ENCODE measurements at regions not wholly inside any gene's neighbourhood (a gene's known extent, or its start where the extent isn't known, plus 50 kb on each side); places are given as distances from the start of the nearest gene placed in this dataset.

- TF ChIP-seq CHD4 (IDR thresholded peaks at IDR 0.05; ENCODE audit: borderline replicate concordance) (no peak), HDAC2 (IDR thresholded peaks at IDR 0.05) (no peak), MAX (IDR thresholded peaks at IDR 0.05) (no peak)
Observed at GRCh38 chr5:118478852-118479251, 509.5 kb downstream of the DTWD2 start (continued).

GRCh38 chr5:118468085-118468484, 520.3 kb downstream of the DTWD2 start:
- ATAC-seq = no peak
- no peak for FAIRE-seq
- Histone ChIP-seq H3K4me1 (no peaks in the 10 kb centered on the region), H3K9me3 (no peaks in the 10 kb centered on the region), H3K27ac (no peak overlapping the region), H3K4me3 (no peak overlapping the region), H3K4me2 (no peak overlapping the region)
- ChIA-PET CTCF (no interaction called here), POLR2A (no interaction called here)
- DNase-seq (ENCODE audit: low read depth in 1 of 2, low spot score in 1 of 2) = no peak
- TF ChIP-seq TFCP2L1 (CRISPR knock-in tag; IDR thresholded peaks at IDR 0.05) (no peak), ZSCAN20 (CRISPR knock-in tag; IDR thresholded peaks at IDR 0.05) (no peak), HOXA7 (CRISPR knock-in tag; IDR thresholded peaks at IDR 0.05) (no peak)

GRCh38 chr5:118467103-118467502, 521.2 kb downstream of the DTWD2 start:
- CTCF ChIA-PET = no interaction called here
- no peak overlapping the region for H3K27ac ChIP-seq
- no peaks in the 10 kb centered on the region for H3K4me1 ChIP-seq
- DNase-seq (ENCODE audit: low read depth in 1 of 2, low spot score in 1 of 2) (no peak), ATAC-seq (no peak), FAIRE-seq (no peak)
- no peak overlapping the region for H3K4me3 ChIP-seq
- TF ChIP-seq BCL3 (IDR thresholded peaks at IDR 0.05) = no peak
- TF ChIP-seq RAD21 (conservative IDR thresholded peaks at IDR 0.05 in 1 of 2, IDR thresholded peaks at IDR 0.05 in 1 of 2) = no peak
- no peak for TF ChIP-seq REST (IDR thresholded peaks at IDR 0.05)
- TF ChIP-seq BHLHE40 (IDR thresholded peaks at IDR 0.05; ENCODE audit: low read depth, low read length) = no peak
- TF ChIP-seq CBX2 (IDR thresholded peaks at IDR 0.05; ENCODE audit: borderline replicate concordance, low read depth) = no peak
- TF ChIP-seq HOXA7 (CRISPR knock-in tag; IDR thresholded peaks at IDR 0.05) = no peak
- TF ChIP-seq MAFK (IDR thresholded peaks at IDR 0.05; ENCODE audit: partially characterized antibody) = no peak
- TF ChIP-seq TP53 (CRISPR knock-in tag; IDR thresholded peaks at IDR 0.05) = no peak
- TF ChIP-seq PBX3 (IDR thresholded peaks at IDR 0.05) = no peak
- TF ChIP-seq HEYL (CRISPR knock-in tag; IDR thresholded peaks at IDR 0.05) = no peak
- TF ChIP-seq ZFP36 (IDR thresholded peaks at IDR 0.05; ENCODE audit: borderline replicate concordance, partially characterized antibody) = no peak
- no peak for TF ChIP-seq ZC3H11A (IDR thresholded peaks at IDR 0.05)
- TF ChIP-seq MYC (IDR thresholded peaks at IDR 0.05; ENCODE audit: borderline replicate concordance, low read length) = no peak
- TF ChIP-seq POLR2AphosphoS2 (conservative IDR thresholded peaks at IDR 0.05; ENCODE audit: low read length) = no peak
- TF ChIP-seq FOSL2 (IDR thresholded peaks at IDR 0.05) = no peak
- no peak for TF ChIP-seq FOSL2 (CRISPR knock-in tag; IDR thresholded peaks at IDR 0.05)
- no peak for TF ChIP-seq ESRRA (IDR thresholded peaks at IDR 0.05; ENCODE audit: borderline replicate concordance, low read length)
- no peak for TF ChIP-seq RCOR1 (IDR thresholded peaks at IDR 0.05; ENCODE audit: low read depth, low read length)
- POLR2A ChIA-PET = no interaction called here
- H3K9me3 ChIP-seq = no peaks in the 10 kb centered on the region
- no peak overlapping the region for H3K4me2 ChIP-seq
- 28% methylated on average over 3 of the region's 3 CpGs for WGBS (ENCODE audit: missing lambda C conversion rate)
